Prostate gland (tissue), 2 donors: ENCODE measurements at regions not wholly inside any gene's neighbourhood (a gene's known extent, or its start where the extent isn't known, plus 50 kb on each side); places are given as distances from the start of the nearest gene placed in this dataset.

ENCODE experiments used
- POLR2A ChIP-seq: fragments of 450-650 bp; IDR thresholded peaks from one replicate; pipeline ENCODE4 v1.6.1; 2016; ENCODE audit warnings: antibody characterized with exemption, mild to moderate bottlenecking
- POLR2AphosphoS5 ChIP-seq: sonication (generic); formaldehyde crosslinking; IDR thresholded peaks from one replicate; pipeline ENCODE4 v1.6.1; 2017; ENCODE audit warnings: antibody characterized with exemption
- TF ChIP-seq, protein P1 (sequence below), 4 experiments: fragments of 200-600 bp in 2 of 4; fragments of 450-650 bp in 2 of 4; sonication (generic) in 2 of 4; IDR thresholded peaks; 1 replicate in 3 of 4; 2 replicates in 1 of 4; pipeline ENCODE4 v1.5.1; 2016 to 2019; ENCODE audit warnings: antibody characterized with exemption in 4 of 4, mild to moderate bottlenecking in 2 of 4, moderate library complexity in 2 of 4

GRCh38 chr2:123513351-123513750, 511.7 kb upstream of the CNTNAP5 start:
- TF ChIP-seq POLR2A = no peak
- TF ChIP-seq, protein P1, sequence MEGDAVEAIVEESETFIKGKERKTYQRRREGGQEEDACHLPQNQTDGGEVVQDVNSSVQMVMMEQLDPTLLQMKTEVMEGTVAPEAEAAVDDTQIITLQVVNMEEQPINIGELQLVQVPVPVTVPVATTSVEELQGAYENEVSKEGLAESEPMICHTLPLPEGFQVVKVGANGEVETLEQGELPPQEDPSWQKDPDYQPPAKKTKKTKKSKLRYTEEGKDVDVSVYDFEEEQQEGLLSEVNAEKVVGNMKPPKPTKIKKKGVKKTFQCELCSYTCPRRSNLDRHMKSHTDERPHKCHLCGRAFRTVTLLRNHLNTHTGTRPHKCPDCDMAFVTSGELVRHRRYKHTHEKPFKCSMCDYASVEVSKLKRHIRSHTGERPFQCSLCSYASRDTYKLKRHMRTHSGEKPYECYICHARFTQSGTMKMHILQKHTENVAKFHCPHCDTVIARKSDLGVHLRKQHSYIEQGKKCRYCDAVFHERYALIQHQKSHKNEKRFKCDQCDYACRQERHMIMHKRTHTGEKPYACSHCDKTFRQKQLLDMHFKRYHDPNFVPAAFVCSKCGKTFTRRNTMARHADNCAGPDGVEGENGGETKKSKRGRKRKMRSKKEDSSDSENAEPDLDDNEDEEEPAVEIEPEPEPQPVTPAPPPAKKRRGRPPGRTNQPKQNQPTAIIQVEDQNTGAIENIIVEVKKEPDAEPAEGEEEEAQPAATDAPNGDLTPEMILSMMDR (IDR thresholded peaks at IDR 0.05) = no peak
- no peak for TF ChIP-seq POLR2AphosphoS5
